SK-N-SH treated with all-trans-retinoic acid at 6 μM for 48 hours (cell line): ENCODE measurements at regions not wholly inside any gene's neighbourhood (a gene's known extent, or its start where the extent isn't known, plus 50 kb on each side); places are given as distances from the start of the nearest gene placed in this dataset.

ENCODE experiments used
- ATAC-seq: fragments of 200-7000 bp; cut with Tn5 transposase; 3 replicates; pipeline ENCODE4 v1.9.1; 2020; ENCODE audit warnings: mild to moderate bottlenecking, moderate library complexity
- ARNTL ChIP-seq: fragments of 450-650 bp; formaldehyde crosslinking; IDR thresholded peaks from 2 replicates; pipeline ENCODE4 v1.5.0; 2020; ENCODE audit warnings: low read depth, mild to moderate bottlenecking, moderate library complexity, borderline replicate concordance
- BACH2 ChIP-seq: fragments of 250-450 bp; sonication (Bioruptor Pico); IDR thresholded peaks from 2 replicates; pipeline ENCODE4 v1.9.0; 2021; ENCODE audit warnings: mild to moderate bottlenecking, borderline replicate concordance
- CREB5 ChIP-seq: fragments of 250-450 bp; sonication (Bioruptor Pico); IDR thresholded peaks from 2 replicates; pipeline ENCODE4 v1.5.1; 2020; ENCODE audit warnings: low read depth, mild to moderate bottlenecking, moderate library complexity
- CSDC2 ChIP-seq: fragments of 250-450 bp; sonication (Bioruptor Pico); IDR thresholded peaks from 2 replicates; pipeline ENCODE4 v1.5.0; 2020; ENCODE audit warnings: mild to moderate bottlenecking, moderate library complexity
- ESRRG ChIP-seq: fragments of 250-450 bp; sonication (Bioruptor Pico); IDR thresholded peaks from 2 replicates; pipeline ENCODE4 v1.6.1; 2021; ENCODE audit warnings: mild to moderate bottlenecking
- GLIS3 ChIP-seq: fragments of 250-450 bp; sonication (Bioruptor Pico); IDR thresholded peaks from 2 replicates; pipeline ENCODE4 v1.5.0; 2020; ENCODE audit warnings: mild to moderate bottlenecking, moderate library complexity
- ISL1 ChIP-seq: fragments of 250-450 bp; sonication (Bioruptor Pico); IDR thresholded peaks from 2 replicates; pipeline ENCODE4 v2.1.2; 2022; ENCODE audit warnings: mild to moderate bottlenecking, moderate library complexity
- OSR1 ChIP-seq: fragments of 250-450 bp; sonication (Bioruptor Pico); IDR thresholded peaks from 2 replicates; pipeline ENCODE4 v1.8.0; 2022; ENCODE audit warnings: moderate library complexity, mild to moderate bottlenecking, inconsistent platforms
- PATZ1 ChIP-seq: fragments of 250-450 bp; sonication (Bioruptor Pico); IDR thresholded peaks from 2 replicates; pipeline ENCODE4 v1.8.0; 2020; ENCODE audit warnings: mild to moderate bottlenecking, moderate library complexity, borderline replicate concordance
- POU6F1 ChIP-seq: fragments of 250-450 bp; sonication (Bioruptor Pico); IDR thresholded peaks from 2 replicates; pipeline ENCODE4 v1.8.0; 2021; ENCODE audit warnings: low read depth, mild to moderate bottlenecking, moderate library complexity, borderline replicate concordance
- PPARA ChIP-seq: fragments of 250-450 bp; sonication (Bioruptor Pico); IDR thresholded peaks from 2 replicates; pipeline ENCODE4 v1.5.0; 2020; ENCODE audit warnings: mild to moderate bottlenecking, borderline replicate concordance
- RARB ChIP-seq: fragments of 250-450 bp; sonication (Bioruptor Pico); IDR thresholded peaks from 2 replicates; pipeline ENCODE4 v1.8.0; 2021; ENCODE audit warnings: mild to moderate bottlenecking, moderate library complexity
- SNAI2 ChIP-seq: fragments of 250-450 bp; sonication (Bioruptor Pico); IDR thresholded peaks from 2 replicates; pipeline ENCODE4 v1.5.0; 2020; ENCODE audit warnings: mild to moderate bottlenecking, moderate library complexity
- TCF4 ChIP-seq: fragments of 250-450 bp; sonication (Bioruptor Pico); IDR thresholded peaks from 2 replicates; pipeline ENCODE4 v1.8.0; 2021; ENCODE audit warnings: mild to moderate bottlenecking, moderate library complexity, borderline replicate concordance
- TOX ChIP-seq: fragments of 250-450 bp; sonication (Bioruptor Pico); IDR thresholded peaks from 2 replicates; pipeline ENCODE4 v1.8.0; 2021; ENCODE audit warnings: mild to moderate bottlenecking, moderate library complexity, borderline replicate concordance
- TSHZ2 ChIP-seq: fragments of 250-450 bp; sonication (Bioruptor Pico); IDR thresholded peaks from 2 replicates; pipeline ENCODE4 v1.5.0; 2020; ENCODE audit warnings: mild to moderate bottlenecking, moderate library complexity
- ZC3H10 ChIP-seq: fragments of 250-450 bp; sonication (Bioruptor Pico); IDR thresholded peaks from 2 replicates; pipeline ENCODE4 v1.5.1; 2021; ENCODE audit warnings: mild to moderate bottlenecking, moderate library complexity
- ZNF565 ChIP-seq: fragments of 450-650 bp; formaldehyde crosslinking; conservative IDR thresholded peaks from 2 replicates; pipeline ENCODE4 v1.5.0; 2020; ENCODE audit warnings: low read depth, mild to moderate bottlenecking, moderate library complexity
- ZNF70 ChIP-seq: fragments of 450-650 bp; formaldehyde crosslinking; IDR thresholded peaks from 2 replicates; pipeline ENCODE4 v1.5.0; 2020; ENCODE audit warnings: mild to moderate bottlenecking, moderate library complexity
- ZNF8 ChIP-seq: fragments of 450-650 bp; formaldehyde crosslinking; IDR thresholded peaks from 2 replicates; pipeline ENCODE4 v1.5.0; 2020; ENCODE audit warnings: mild to moderate bottlenecking, moderate library complexity

GRCh38 chr12:127230843-127231260 is 1036.1 kb upstream of the TMEM132C start:
- no peak; the same call in 2 of the 3 replicates for ATAC-seq
- no peak for TF ChIP-seq ZNF8 (CRISPR knock-in tag)

- no peak for TF ChIP-seq ZNF8 (CRISPR knock-in tag)
- TF ChIP-seq ZNF70 (CRISPR knock-in tag) = no peak
- no peak for TF ChIP-seq CSDC2 (CRISPR knock-in tag)
- no peak for TF ChIP-seq ESRRG (CRISPR knock-in tag)
- TF ChIP-seq GLIS3 (CRISPR knock-in tag) = no peak
- TF ChIP-seq OSR1 (CRISPR knock-in tag) = no peak
- TF ChIP-seq SNAI2 (CRISPR knock-in tag) = no peak
- TF ChIP-seq CREB5 (CRISPR knock-in tag) = no peak
- TF ChIP-seq ZC3H10 (CRISPR knock-in tag) = no peak
- TF ChIP-seq BACH2 (CRISPR knock-in tag) = no peak
- no peak for TF ChIP-seq PATZ1 (CRISPR knock-in tag)
- ATAC-seq = no peak
Measured at GRCh38 chr12:127231371-127231770, 1035.6 kb upstream of the TMEM132C start.

GRCh38 chr12:127233016-127233415 is 1034.0 kb upstream of the TMEM132C start:
- no peak for ATAC-seq

GRCh38 chr12:127235761-127236160 is 1031.2 kb upstream of the TMEM132C start:
- TF ChIP-seq CSDC2 (CRISPR knock-in tag) (no peak), ZNF70 (CRISPR knock-in tag) (no peak), RARB (CRISPR knock-in tag) (no peak), ZNF8 (CRISPR knock-in tag) (no peak), ZC3H10 (CRISPR knock-in tag) (no peak), PPARA (CRISPR knock-in tag) (no peak), ARNTL (CRISPR knock-in tag) (no peak), ZNF565 (CRISPR knock-in tag) (no peak), CREB5 (CRISPR knock-in tag) (no peak), POU6F1 (CRISPR knock-in tag) (no peak)
- no peak for ATAC-seq

More at GRCh38 chr12:127233016-127233415, 1034.0 kb upstream of the TMEM132C start:
- TF ChIP-seq RARB (CRISPR knock-in tag) = no peak

GRCh38 chr12:127236491-127236890 is 1030.5 kb upstream of the TMEM132C start:
- no peak for ATAC-seq
- TF ChIP-seq TCF4 = no peak
- no peak for TF ChIP-seq GLIS3 (CRISPR knock-in tag)
- no peak for TF ChIP-seq TOX (CRISPR knock-in tag)
- TF ChIP-seq ARNTL (CRISPR knock-in tag) = no peak
- no peak for TF ChIP-seq PPARA (CRISPR knock-in tag)
- TF ChIP-seq OSR1 (CRISPR knock-in tag) = no peak
- TF ChIP-seq BACH2 (CRISPR knock-in tag) = no peak
- TF ChIP-seq PATZ1 (CRISPR knock-in tag) = no peak
- TF ChIP-seq ISL1 (CRISPR knock-in tag) = no peak
- no peak for TF ChIP-seq ZNF70 (CRISPR knock-in tag)
- no peak for TF ChIP-seq RARB (CRISPR knock-in tag)
- TF ChIP-seq CSDC2 (CRISPR knock-in tag) = no peak
- no peak for TF ChIP-seq ESRRG (CRISPR knock-in tag)
- no peak for TF ChIP-seq ZNF8 (CRISPR knock-in tag)
- TF ChIP-seq CREB5 (CRISPR knock-in tag) = no peak
- TF ChIP-seq TSHZ2 (CRISPR knock-in tag) = no peak
